NCI-H526 (cell line): ENCODE measurements at regions not wholly inside any gene's neighbourhood (a gene's known extent, or its start where the extent isn't known, plus 50 kb on each side); places are given as distances from the start of the nearest gene placed in this dataset.
A peak's percentile ranks its signal among the peaks of the same experiment; 100 is the strongest.
"Not testable (repeated sequence)": the region's sequence is repeated elsewhere in the genome, so short reads cannot be mapped to it uniquely, and the experiment has no call there.

Experiments used
- DNase-seq, 2 experiments: peaks; one replicate each; lab custom pipeline; 2025; lab: John Stamatoyannopoulos, UW

DNA sequence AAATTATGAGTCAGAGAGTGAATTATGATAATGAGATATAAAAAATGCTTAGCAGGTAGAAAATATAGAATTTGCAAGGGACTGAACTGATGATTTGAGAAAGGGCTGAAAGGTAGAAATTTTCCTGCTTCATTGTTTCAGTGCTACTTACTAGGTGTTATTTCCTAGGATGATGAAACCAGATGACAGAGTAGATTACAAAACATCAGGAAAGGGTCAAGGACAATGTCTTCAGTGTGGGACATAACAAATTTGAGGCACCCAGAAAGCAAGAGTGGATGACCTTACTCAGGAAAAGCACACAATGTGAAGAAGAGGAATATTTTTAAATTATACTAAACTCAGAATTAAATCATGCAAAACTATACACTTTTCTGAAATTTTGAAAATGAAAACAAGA, 102.1 kb downstream of the SHCBP1 start:
- DNase-seq: no peak

GRCh38 chr16:46496701-46497100, 124.5 kb downstream of the SHCBP1 start:
- DNase-seq: no peak

- DNase-seq: peak in 1 of 2 experiments; percentile 19
Measured at GRCh38 chr16:46482895-46483294, 138.3 kb downstream of the SHCBP1 start.

- no peak for DNase-seq
Measured at GRCh38 chr16:46466239-46466638, 154.9 kb downstream of the SHCBP1 start.

- not testable (repeated sequence) for DNase-seq
Measured at GRCh38 chr16:46454801-46455200, 166.4 kb downstream of the SHCBP1 start.

- DNase-seq: no peak
Measured at GRCh38 chr16:46428108-46429061, 192.8 kb downstream of the SHCBP1 start.

GRCh38 chr16:46427340-46428107, 193.7 kb downstream of the SHCBP1 start:
- DNase-seq: no peak

DNA sequence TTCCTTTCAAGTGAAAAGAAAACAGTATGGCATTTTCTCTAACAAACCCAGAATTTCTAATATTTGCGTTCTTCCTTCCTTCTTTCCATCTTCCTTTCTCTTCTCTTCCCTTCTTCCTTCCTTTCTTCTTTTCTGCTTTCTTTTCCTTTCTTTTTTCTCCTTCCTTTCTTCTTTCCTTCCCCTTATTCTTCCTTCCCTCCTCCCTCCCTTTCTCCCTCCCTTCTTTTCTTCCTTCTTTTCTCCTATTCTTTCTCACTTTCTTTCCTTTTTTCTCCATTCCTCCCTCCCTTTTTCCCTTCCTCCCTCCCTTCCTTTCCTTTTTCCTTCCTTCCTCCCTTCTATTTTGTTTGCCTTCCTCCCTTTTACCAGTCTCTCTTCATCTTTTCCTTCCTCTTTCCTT, 194.8 kb downstream of the SHCBP1 start:
- DNase-seq: no peak

GRCh38 chr16:46404028-46404427, 217.2 kb downstream of the SHCBP1 start:
- no peak for DNase-seq

DNA sequence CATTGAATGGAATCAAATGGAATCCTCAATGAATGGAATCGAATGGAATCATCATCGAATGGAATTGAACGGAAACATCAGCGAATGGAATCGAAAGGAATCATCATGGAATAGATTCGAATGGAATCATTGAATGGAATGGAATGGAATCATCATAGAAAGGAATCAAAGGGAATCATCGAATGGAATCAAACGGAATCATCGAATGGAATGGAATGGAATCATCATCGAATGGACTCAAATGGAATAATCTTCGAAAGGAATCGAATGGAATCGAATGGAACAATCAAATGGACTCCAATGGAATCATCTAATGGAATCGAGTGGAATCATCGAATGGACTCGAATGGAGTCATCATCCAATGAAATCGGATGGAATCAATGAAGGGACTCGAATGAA, 222.6 kb downstream of the SHCBP1 start:
- DNase-seq: not testable (repeated sequence)

- not testable (repeated sequence) for DNase-seq
Measured at GRCh38 chr16:46396883-46397270, 224.3 kb downstream of the SHCBP1 start.

- not testable (repeated sequence) for DNase-seq
Measured at GRCh38 chr16:46396131-46396882, 224.9 kb downstream of the SHCBP1 start.

DNA sequence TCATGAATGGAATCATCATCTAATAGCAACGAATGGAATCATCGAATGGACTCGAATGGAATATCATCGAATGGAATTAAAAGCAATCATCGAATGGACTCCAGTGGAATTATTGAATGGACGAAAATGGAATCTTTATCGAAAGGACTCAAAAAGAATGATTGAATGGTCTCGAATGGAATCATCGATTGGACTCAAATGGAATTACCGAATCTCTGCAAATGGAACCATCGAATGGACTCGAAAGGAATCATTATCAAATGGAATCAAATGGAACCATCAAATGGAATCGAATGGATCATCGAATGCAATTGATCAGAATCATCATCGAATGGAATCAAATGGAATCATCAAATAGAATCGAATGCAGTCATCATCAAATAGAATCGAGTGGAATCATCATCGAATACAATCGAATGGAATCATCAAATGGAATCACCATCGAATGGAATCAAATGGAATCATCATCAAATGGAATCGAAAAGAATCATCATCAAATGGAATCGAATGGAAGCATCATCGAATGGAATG, 225.7 kb downstream of the SHCBP1 start:
- DNase-seq: not testable (repeated sequence)

GRCh38 chr16:46394963-46395362, 226.2 kb downstream of the SHCBP1 start:
- not testable (repeated sequence) for DNase-seq

GRCh38 chr16:46394149-46394548, 227.0 kb downstream of the SHCBP1 start:
- DNase-seq: not testable (repeated sequence)

- DNase-seq: not testable (repeated sequence)
Measured at GRCh38 chr16:46392930-46393722, 228.1 kb downstream of the SHCBP1 start.

DNA sequence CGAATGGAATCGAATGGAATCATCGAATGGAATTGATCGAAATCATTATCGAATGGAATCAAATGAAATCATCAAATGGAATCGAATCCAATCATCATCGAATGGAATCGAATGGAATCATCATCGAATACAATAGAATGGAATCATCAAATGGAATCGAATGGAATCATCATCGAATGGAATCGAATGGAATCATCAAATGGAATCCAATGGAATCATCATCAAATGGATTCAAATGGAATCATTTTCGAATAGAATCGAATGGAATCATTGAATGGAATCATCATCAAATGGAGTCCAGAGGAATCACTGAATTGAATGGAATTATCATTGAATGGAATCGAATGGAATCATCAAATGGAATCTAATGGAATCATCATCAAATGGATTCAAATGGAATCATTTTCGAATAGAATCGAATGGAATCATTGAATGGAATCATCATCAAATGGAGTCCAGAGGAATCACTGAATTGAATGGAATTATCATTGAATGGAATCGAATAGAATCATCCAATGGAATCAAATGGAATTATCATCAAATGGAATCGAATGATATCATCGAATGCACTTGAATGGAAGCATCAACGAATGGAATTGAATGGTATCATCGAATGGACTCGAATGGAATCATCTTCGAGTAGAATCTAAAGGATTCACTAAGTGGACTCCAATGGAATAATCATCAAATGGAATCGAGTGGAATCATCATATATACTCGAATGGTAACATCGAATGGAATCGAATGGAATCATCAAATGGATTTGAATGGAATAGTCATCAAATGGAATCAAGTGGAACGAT, 230.3 kb downstream of the SHCBP1 start:
- not testable (repeated sequence) for DNase-seq

- DNase-seq: not testable (repeated sequence)
Measured at GRCh38 chr16:46389561-46390041, 231.6 kb downstream of the SHCBP1 start.

- DNase-seq: not testable (repeated sequence)
Measured at GRCh38 chr16:46388939-46389491, 232.2 kb downstream of the SHCBP1 start.

- DNase-seq: not testable (repeated sequence)
Measured at GRCh38 chr16:46388354-46388753, 232.8 kb downstream of the SHCBP1 start.
